Endothelial cell of umbilical vein (primary cell): ENCODE measurements at regions not wholly inside any gene's neighbourhood (a gene's known extent, or its start where the extent isn't known, plus 50 kb on each side); places are given as distances from the start of the nearest gene placed in this dataset.

Experiments used
- BruUV-seq: library from RNA; stranded (reverse); fragments of 400-500 nt; replicated peaks from 2 replicates; lab custom pipeline; 2021; lab: Mats Ljungman, UMichigan
- CTCF ChIA-PET: fragments of 300-600, 350-600 bp; sonication (Branson Sonifier 250); formaldehyde crosslinking; loops from one replicate; lab custom pipeline; 2021; ENCODE audit warnings: antibody characterized with exemption, inconsistent platforms; lab: Charles Lee
- POLR2A ChIA-PET: fragments of 300-600, 350-600 bp; sonication (Branson Sonifier 250); formaldehyde crosslinking; loops from one replicate; lab custom pipeline; 2021; ENCODE audit warnings: antibody characterized with exemption, inconsistent platforms; lab: Charles Lee
- DNase-seq: peaks from one replicate; pipeline ENCODE4 v3.0.0-alpha.2; 2011; ENCODE audit warnings: low read depth, low spot score
- FAIRE-seq: peaks from 2 replicates; lab custom pipeline; 2011; peaks lifted over from hg19 to GRCh38; lab: Jason Lieb, UNC
- H2AFZ ChIP-seq: 2 replicates; pipeline ENCODE4 v1.6.0; 2012; ENCODE audit warnings: low read depth, low read length, control low read depth, inconsistent platforms
- H3K27ac ChIP-seq: 2 replicates; pipeline ENCODE4 v1.5.1; 2011; ENCODE audit warnings: low read depth, mild to moderate bottlenecking, control low read depth, low read length, moderate library complexity; ENCODE audit not compliant: insufficient read depth
- H3K27me3 ChIP-seq, 2 experiments: 2 replicates each; pipeline versions ENCODE4 v1.6.0 to v1.6.1; 2011; ENCODE audit warnings: low read length in 2 of 2, mixed read lengths in 1 of 2; ENCODE audit not compliant: control insufficient read depth in 2 of 2, insufficient read depth in 2 of 2
- H3K36me3 ChIP-seq, 2 experiments: 2 replicates in 1 of 2; 3 replicates in 1 of 2; pipeline ENCODE4 v1.5.1; 2011; ENCODE audit warnings: low read length in 2 of 2, mild to moderate bottlenecking in 1 of 2, moderate library complexity in 1 of 2; ENCODE audit not compliant: control insufficient read depth in 2 of 2, insufficient read depth in 2 of 2; ENCODE audit errors: extremely low read depth in 1 of 2
- H3K4me1 ChIP-seq: 3 replicates; pipeline ENCODE4 v1.5.1; 2011; ENCODE audit warnings: mild to moderate bottlenecking, low read length; ENCODE audit not compliant: control insufficient read depth, insufficient read depth; ENCODE audit errors: extremely low read depth
- H3K4me2 ChIP-seq: 2 replicates; pipeline ENCODE4 v1.6.1; 2011; ENCODE audit warnings: low read length, control low read depth, mixed read lengths; ENCODE audit not compliant: insufficient read depth
- H3K4me3 ChIP-seq, 3 experiments: fragments of 200-600 bp in 1 of 3; sonication (generic), shearing (Covaris generic) in 1 of 3; replicated peaks in 1 of 3; 2 replicates each; pipeline ENCODE4 v1.5.1; 2011 to 2016; ENCODE audit warnings: control low read depth in 3 of 3, low read length in 3 of 3, mild to moderate bottlenecking in 2 of 3, inconsistent platforms in 1 of 3, low read depth in 1 of 3, moderate library complexity in 1 of 3; ENCODE audit not compliant: insufficient read depth in 1 of 3
- H3K79me2 ChIP-seq: 2 replicates; pipeline ENCODE4 v1.6.0; 2012; ENCODE audit warnings: low read length, inconsistent platforms; ENCODE audit not compliant: control insufficient read depth, insufficient read depth
- H3K9ac ChIP-seq: replicated peaks from 2 replicates; pipeline ENCODE3; 2011; ENCODE audit warnings: low read length, control low read depth; ENCODE audit not compliant: insufficient read depth; ENCODE audit errors: extremely low read depth
- H3K9me1 ChIP-seq: replicated peaks from 3 replicates; pipeline ENCODE4 v1.6.0; 2011; ENCODE audit warnings: mild to moderate bottlenecking, low read length; ENCODE audit not compliant: control insufficient read depth, insufficient read depth; ENCODE audit errors: extremely low read depth
- H3K9me3 ChIP-seq: replicated peaks from 2 replicates; pipeline ENCODE4 v1.5.1; 2012; ENCODE audit warnings: low read length, inconsistent platforms; ENCODE audit not compliant: control insufficient read depth, insufficient read depth
- H4K20me1 ChIP-seq: replicated peaks from 2 replicates; pipeline ENCODE3; 2011; ENCODE audit warnings: mild to moderate bottlenecking, low read length; ENCODE audit not compliant: control insufficient read depth, insufficient read depth; ENCODE audit errors: extremely low read depth
- EZH2 ChIP-seq: IDR thresholded peaks from 2 replicates; pipeline ENCODE4 v1.6.1; 2012; ENCODE audit warnings: borderline replicate concordance, low read depth, mild to moderate bottlenecking, moderate library complexity, low read length, inconsistent platforms; ENCODE audit not compliant: severe bottlenecking
- FOS ChIP-seq: IDR thresholded peaks from 2 replicates; pipeline ENCODE4 v1.6.1; 2011; ENCODE audit warnings: mild to moderate bottlenecking, low read length, moderate library complexity, borderline replicate concordance; ENCODE audit not compliant: insufficient read depth
- GATA2 ChIP-seq: IDR thresholded peaks from 2 replicates; pipeline ENCODE4 v1.7.0; 2011; ENCODE audit warnings: low read depth, mild to moderate bottlenecking, moderate library complexity, mixed read lengths, low read length; ENCODE audit not compliant: insufficient read length, insufficient read depth
- JUN ChIP-seq: IDR thresholded peaks from 2 replicates; pipeline ENCODE4 v1.6.1; 2011; ENCODE audit warnings: borderline replicate concordance, low read depth; ENCODE audit not compliant: insufficient read length, insufficient read depth
- MAX ChIP-seq: IDR thresholded peaks from 2 replicates; pipeline ENCODE4 v1.6.1; 2011; ENCODE audit not compliant: insufficient read depth, insufficient read length
- MYC ChIP-seq: IDR thresholded peaks from one replicate; pipeline ENCODE4 v1.6.1; 2011; ENCODE audit warnings: mild to moderate bottlenecking, low read depth, low read length
- POLR2A ChIP-seq: IDR thresholded peaks from 2 replicates; pipeline ENCODE4 v1.6.1; 2012; ENCODE audit warnings: low read depth, mild to moderate bottlenecking, control low read depth, low read length
- POLR2AphosphoS5 ChIP-seq: IDR thresholded peaks from 2 replicates; pipeline ENCODE4 v1.6.1; 2012; ENCODE audit warnings: low read depth, mild to moderate bottlenecking, control low read depth, low read length, moderate library complexity; ENCODE audit not compliant: insufficient read depth
- dilution Hi-C: fragments of 300-500 bp; cut with MboI; formaldehyde crosslinking; loops from one replicate; pipeline ENCODE4 v1.15.0; 2019; ENCODE audit warnings: low sequenced_read_pairs; ENCODE audit not compliant: extremely low pct_ligation_motif_present
- intact Hi-C: fragments of 100-400 bp; cut with micrococcal nuclease; formaldehyde crosslinking; loops from one replicate; pipeline ENCODE4 v1.10.0; 2022
- TF ChIP-seq, protein P1 (sequence below), 2 donors: IDR thresholded peaks; 1 replicate in 1 of 2; 2 replicates in 1 of 2; pipeline ENCODE4 v1.5.1; 2011; ENCODE audit warnings: low read length in 2 of 2, mild to moderate bottlenecking in 2 of 2, moderate library complexity in 2 of 2, control low read depth in 1 of 2, inconsistent platforms in 1 of 2, low read depth in 1 of 2; ENCODE audit not compliant: insufficient read depth in 1 of 2; ENCODE audit errors: extremely low read depth in 1 of 2

GRCh38 chr14:56498112-56498511 lies 81.5 kb upstream of the TMEM260 start:
- ChIA-PET POLR2A (no interaction called here), CTCF (no interaction called here)
- Histone ChIP-seq H3K4me1 (no peaks in the 10 kb centered on the region), H3K9me3 (no peaks in the 10 kb centered on the region), H4K20me1 (no peaks in the 10 kb centered on the region), H3K27ac (no peak overlapping the region), H3K9me1 (no peaks in the 10 kb centered on the region), H3K9ac (no peak overlapping the region), H3K4me3 (no peak overlapping the region), H3K36me3 (no peaks in the 10 kb centered on the region), H3K79me2 (no peaks in the 10 kb centered on the region), H2AFZ (no peak overlapping the region), H3K27me3 (peaks cover 4 to 14% of the 10 kb centered on the region in 2 experiments), H3K4me2 (no peak overlapping the region)
- no TSS peak for BruUV-seq
- TF ChIP-seq JUN (no peak), POLR2A (no peak), MYC (no peak), EZH2 (no peak), GATA2 (no peak), FOS (no peak), POLR2AphosphoS5 (no peak), MAX (no peak)
- TF ChIP-seq, protein P1, sequence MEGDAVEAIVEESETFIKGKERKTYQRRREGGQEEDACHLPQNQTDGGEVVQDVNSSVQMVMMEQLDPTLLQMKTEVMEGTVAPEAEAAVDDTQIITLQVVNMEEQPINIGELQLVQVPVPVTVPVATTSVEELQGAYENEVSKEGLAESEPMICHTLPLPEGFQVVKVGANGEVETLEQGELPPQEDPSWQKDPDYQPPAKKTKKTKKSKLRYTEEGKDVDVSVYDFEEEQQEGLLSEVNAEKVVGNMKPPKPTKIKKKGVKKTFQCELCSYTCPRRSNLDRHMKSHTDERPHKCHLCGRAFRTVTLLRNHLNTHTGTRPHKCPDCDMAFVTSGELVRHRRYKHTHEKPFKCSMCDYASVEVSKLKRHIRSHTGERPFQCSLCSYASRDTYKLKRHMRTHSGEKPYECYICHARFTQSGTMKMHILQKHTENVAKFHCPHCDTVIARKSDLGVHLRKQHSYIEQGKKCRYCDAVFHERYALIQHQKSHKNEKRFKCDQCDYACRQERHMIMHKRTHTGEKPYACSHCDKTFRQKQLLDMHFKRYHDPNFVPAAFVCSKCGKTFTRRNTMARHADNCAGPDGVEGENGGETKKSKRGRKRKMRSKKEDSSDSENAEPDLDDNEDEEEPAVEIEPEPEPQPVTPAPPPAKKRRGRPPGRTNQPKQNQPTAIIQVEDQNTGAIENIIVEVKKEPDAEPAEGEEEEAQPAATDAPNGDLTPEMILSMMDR (IDR thresholded peaks at IDR 0.05; ENCODE audit: extremely low read depth in 1 of 2, insufficient read depth in 1 of 2, low read depth in 1 of 2, low read length in 2 of 2), result no peak
- FAIRE-seq, result no peak
- dilution Hi-C loops (no loop called here), intact Hi-C loops (no loop called here)
- no peak for DNase-seq
